Ramos (cell line): ENCODE measurements at regions not wholly inside any gene's neighbourhood (a gene's known extent, or its start where the extent isn't known, plus 50 kb on each side); places are given as distances from the start of the nearest gene placed in this dataset.

Experiments
- in situ Hi-C: fragments of 300-500 bp; cut with MboI; formaldehyde crosslinking; loops from one replicate; pipeline ENCODE4 v1.14.3; 2022; ENCODE audit warnings: low sequenced_read_pairs; ENCODE audit not compliant: unreplicated experiment

- in situ Hi-C loops = loop anchor here (25.0 kb wide), 1 partner anchor 863 kb away; no protein-coding TSS in a partner anchor
Measured at GRCh38 chr2:160974803-160975202, 185.4 kb upstream of the TANK start.

- in situ Hi-C loops = loop anchor here (25.0 kb wide), 1 partner anchor 864 kb away; no protein-coding TSS in a partner anchor
Measured at GRCh38 chr2:160976797-160977196, 183.4 kb upstream of the TANK start.

- in situ Hi-C loops = loop anchor here (25.0 kb wide), 1 partner anchor 865 kb away; no protein-coding TSS in a partner anchor
Measured at GRCh38 chr2:160977376-160977775, 182.9 kb upstream of the TANK start.

- in situ Hi-C loops = loop anchor here (25.0 kb wide), 1 partner anchor 866 kb away; no protein-coding TSS in a partner anchor
Measured at GRCh38 chr2:160977854-160978253, 182.4 kb upstream of the TANK start.

GRCh38 chr2:160984426-160985077, 175.7 kb upstream of the TANK start:
- in situ Hi-C loops = loop anchor here (25.0 kb wide), 1 partner anchor 872 kb away; no protein-coding TSS in a partner anchor

- in situ Hi-C loops = loop anchor here (25.0 kb wide), 1 partner anchor 877 kb away; no protein-coding TSS in a partner anchor
Measured at GRCh38 chr2:160989778-160990177, 170.4 kb upstream of the TANK start.

- in situ Hi-C loops = loop anchor here (25.0 kb wide), 1 partner anchor 881 kb away; no protein-coding TSS in a partner anchor
Measured at GRCh38 chr2:160993654-160994061, 166.6 kb upstream of the TANK start.

GRCh38 chr2:160994141-160995002, 165.9 kb upstream of the TANK start:
- in situ Hi-C loops = loop anchor here (25.0 kb wide), 1 partner anchor 882 kb away; no protein-coding TSS in a partner anchor

- in situ Hi-C loops = loop anchor here (25.0 kb wide), 1 partner anchor 884 kb away; no protein-coding TSS in a partner anchor
Measured at GRCh38 chr2:160996584-160996983, 163.6 kb upstream of the TANK start.

- in situ Hi-C loops = no loop called here
Measured at GRCh38 chr2:161004379-161004778, 155.8 kb upstream of the TANK start.

- in situ Hi-C loops = no loop called here
Measured at GRCh38 chr2:161005170-161005569, 155.1 kb upstream of the TANK start.

- in situ Hi-C loops = no loop called here
Measured at GRCh38 chr2:161008311-161008710, 151.9 kb upstream of the TANK start.

GRCh38 chr2:161010503-161011015, 149.7 kb upstream of the TANK start:
- in situ Hi-C loops = no loop called here

GRCh38 chr2:161017780-161018470, 142.3 kb upstream of the TANK start:
- in situ Hi-C loops = no loop called here

- in situ Hi-C loops = no loop called here
Measured at GRCh38 chr2:161019311-161019710, 140.9 kb upstream of the TANK start.

GRCh38 chr2:161020437-161020836, 139.8 kb upstream of the TANK start:
- in situ Hi-C loops = no loop called here

- in situ Hi-C loops = no loop called here
Measured at GRCh38 chr2:161028581-161028980, 131.6 kb upstream of the TANK start.

- in situ Hi-C loops = no loop called here
Measured at GRCh38 chr2:161029321-161029720, 130.9 kb upstream of the TANK start.

GRCh38 chr2:161030260-161031063, 129.8 kb upstream of the TANK start:
- in situ Hi-C loops = no loop called here
